ENCODE measurements at regions not wholly inside any gene's neighbourhood (a gene's known extent, or its start where the extent isn't known, plus 50 kb on each side); places are given as distances from the start of the nearest gene placed in this dataset.

DNA sequence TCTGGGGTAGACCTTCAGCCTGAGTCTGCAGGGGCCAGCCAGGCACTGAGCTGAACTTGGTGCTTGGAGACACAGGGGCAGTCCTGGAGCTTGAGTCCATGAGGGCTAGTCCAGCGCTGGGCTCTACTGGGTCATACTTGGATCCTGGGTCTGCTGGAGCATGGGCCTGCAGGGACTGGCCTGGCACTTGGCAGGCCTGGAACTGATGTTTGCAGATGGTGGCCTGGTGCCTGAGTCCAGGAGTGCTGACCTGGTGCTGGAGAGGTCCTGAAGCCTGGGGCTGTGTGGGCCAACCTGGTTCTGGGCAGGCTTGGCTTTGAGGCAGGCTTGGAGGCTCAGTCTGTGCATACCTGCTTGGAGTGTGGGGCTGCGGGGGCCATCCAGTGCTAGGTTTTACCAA is 143.4 kb upstream of the DSCAM start:
- no peak for DNase-seq

DNA sequence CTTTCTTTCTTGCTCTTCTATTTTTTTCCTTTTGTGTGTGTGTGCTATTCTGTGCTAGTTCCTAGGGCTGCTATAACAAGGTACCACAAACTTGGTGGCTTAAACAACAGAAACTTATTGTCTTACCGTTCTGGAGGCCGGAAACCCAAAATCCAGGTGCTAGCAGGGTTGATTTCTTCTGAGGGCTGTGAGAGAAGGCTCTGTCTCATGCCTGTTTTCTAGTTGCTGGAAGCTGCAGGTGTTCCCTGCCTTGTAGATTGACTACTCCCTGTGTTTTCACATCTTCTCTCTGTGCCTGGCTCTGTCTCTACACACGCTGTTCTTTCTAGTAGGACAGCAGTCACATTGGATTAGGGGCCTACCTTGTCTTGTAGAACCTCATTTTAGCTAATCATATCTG is 150.9 kb upstream of the DSCAM start:
- no peak for DNase-seq

DNA sequence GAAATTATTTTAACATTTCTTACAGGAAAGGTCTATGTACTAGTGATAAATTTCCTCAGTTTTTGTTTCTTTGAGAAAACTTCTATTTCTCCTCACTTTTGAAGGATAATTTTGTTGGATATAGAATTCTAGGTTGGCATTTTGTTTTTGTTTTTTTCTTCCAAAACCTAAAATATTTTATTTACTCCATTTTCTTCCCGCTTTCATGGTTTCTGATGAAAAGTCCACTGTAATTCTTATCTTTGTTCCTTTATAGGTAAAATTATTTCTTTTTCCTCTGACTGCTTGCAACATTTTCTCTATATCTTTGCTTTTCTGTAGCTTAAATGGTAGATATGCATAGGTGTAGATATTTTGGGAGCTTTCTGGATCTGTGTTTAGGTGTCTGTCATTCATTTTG is 153.9 kb upstream of the DSCAM start:
- no peak for DNase-seq

DNA sequence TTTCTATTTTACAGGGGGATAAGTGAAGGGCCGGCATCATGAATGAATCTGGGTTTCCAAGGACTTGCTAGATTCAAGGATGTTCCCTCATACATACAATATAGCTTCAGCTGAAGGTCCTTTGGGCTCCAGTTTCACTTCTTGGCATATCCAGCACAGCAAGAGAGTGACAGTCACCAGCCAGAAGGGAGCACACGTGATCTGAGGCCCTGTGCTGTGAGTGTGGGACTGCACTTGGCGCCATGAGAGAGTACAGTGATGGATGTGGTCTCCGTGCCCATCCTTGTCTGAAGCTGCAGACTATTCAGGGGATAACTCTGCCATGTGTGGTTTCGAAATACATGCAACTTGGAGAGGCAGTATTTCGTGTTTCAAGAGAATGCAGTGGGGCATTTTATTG is 159.7 kb upstream of the DSCAM start:
- DNase-seq: no peak

- no peak for DNase-seq
Measured at GRCh38 chr21:41008351-41008750, 159.6 kb upstream of the BACE2 start.

DNA sequence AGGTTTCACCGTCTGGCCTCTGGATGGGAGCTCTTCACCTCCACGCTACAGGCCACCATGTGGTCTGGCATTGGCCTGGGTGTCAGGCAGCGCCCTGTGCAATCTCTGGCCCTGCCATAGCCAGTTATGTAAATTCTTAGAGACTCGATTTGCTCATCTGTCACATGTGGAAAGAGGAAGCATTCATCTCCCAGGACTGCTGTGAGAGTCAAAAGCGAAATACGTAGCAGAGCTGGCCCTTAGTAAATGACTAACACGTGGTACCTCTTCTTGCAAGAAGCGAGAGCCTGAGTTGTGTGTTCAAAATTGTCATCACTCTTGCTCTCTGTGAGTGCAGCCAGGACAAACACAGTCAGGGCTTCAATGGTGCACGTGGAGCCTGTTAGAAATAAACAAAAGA is 159.0 kb upstream of the BACE2 start:
- DNase-seq: no peak

DNA sequence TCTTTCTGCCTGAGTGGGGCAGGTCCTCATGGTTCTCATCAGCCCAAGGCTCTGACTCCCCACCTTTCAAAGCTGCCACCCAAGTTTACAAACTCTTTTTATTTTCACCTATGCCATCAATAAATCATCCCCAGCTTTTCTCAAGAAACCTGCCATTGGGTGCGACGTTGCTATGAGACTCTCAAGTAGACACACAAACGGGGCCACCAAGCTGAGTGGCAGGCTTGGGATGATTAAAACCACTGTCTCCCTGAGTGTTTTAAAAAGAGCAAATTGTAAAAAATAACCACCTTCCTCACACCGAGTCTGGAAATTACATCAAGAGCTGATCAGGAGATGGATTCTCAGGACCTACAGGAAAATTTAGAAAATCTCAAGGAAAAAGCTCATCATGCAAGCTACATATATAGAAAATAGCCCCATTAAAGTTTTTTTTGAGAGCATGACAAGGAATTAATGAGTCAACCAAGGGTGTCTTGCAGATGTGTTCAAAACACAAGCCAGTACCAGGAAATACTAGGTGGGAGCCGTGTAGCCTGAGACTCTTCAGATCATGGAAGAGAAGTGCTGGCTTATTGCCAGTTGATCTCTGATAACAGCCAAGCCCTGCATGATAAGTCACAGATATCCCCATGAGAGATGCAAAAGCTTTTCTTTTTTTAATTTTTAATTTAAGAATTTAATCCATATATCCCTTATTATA is 158.4 kb upstream of the BACE2 start:
- DNase-seq: no peak

GRCh38 chr21:41010101-41010435 is 157.9 kb upstream of the BACE2 start:
- DNase-seq: no peak

- no peak for DNase-seq
Measured at GRCh38 chr21:41011098-41011731, 156.7 kb upstream of the BACE2 start.

GRCh38 chr21:41011951-41012366 is 156.0 kb upstream of the BACE2 start:
- no peak for DNase-seq

DNA sequence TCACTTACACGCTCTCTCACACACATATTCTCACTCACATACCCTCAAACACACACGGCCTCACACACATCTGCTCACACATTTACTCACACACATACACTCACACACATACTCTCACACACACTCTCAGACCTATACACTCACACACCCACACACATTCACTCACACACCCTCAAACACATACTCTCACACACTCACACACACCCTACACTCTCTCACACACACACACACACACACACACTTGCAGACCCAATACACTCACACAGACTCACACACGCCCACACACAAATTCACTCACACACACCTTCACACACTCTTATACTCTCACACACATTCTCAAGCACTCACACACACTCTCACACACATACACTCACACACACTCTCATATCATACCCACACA is 155.5 kb upstream of the BACE2 start:
- no peak for DNase-seq

- no peak for DNase-seq
Measured at GRCh38 chr21:41016472-41016871, 151.5 kb upstream of the BACE2 start.

DNA sequence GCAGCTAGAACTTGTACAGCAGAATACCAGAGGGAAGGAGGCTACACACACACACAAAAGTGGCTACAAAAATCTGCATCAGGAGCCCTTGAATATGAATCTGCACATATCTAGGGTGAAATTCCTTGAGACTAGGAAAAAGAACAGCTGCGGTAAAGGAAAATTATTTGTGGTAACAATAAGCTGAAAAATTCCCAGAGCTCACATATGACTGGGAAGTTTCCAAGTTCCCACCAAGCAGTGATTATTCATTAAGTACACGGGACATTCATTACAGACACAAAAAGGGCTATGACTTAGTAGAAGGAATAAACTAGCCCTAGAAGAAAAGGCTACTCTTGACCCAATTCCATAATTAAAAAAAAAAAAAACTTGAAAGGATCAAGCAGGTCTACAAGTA is 149.5 kb upstream of the BACE2 start:
- no peak for DNase-seq

DNA sequence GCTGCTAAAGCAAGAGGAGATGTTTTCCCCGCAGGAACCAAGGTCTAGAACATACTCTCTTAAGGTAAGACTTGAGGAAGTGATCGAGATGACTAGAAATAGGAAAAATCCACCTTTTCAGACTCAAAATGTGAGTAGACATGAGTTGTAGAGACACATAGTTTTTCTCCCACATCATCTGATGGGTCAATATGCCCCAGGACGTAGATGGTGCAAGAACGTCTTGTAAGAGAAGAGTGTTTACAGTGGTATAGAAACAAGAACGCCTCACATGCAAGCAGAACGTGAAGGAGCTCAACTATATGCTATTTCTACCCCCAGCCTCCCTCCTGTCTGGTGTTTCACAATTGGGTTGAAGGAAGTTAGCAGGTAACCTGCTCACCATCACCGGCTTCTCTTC is 144.0 kb upstream of the BACE2 start:
- DNase-seq: no peak

DNA sequence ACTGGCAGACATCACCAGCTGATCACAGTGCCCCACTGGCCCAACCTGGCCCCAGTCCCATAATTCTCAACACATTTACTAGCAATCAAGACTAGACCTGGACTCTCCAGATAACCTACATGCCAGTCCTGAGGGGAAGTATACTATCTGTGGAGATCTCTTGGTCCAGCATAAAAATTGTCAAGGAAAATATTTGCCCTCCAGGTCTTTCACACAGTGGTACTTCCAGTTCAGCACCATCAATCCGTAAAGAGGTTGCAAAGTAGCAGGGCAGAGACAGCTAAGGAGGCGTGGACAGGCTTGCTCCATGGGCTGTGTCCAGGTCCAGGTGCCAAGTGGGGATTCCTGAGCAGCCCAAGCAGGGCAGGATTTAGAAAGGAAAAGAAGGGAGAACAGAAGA is 143.6 kb upstream of the BACE2 start:
- no peak for DNase-seq

- no peak for DNase-seq
Measured at GRCh38 chr21:41024746-41025254, 143.2 kb upstream of the BACE2 start.

DNA sequence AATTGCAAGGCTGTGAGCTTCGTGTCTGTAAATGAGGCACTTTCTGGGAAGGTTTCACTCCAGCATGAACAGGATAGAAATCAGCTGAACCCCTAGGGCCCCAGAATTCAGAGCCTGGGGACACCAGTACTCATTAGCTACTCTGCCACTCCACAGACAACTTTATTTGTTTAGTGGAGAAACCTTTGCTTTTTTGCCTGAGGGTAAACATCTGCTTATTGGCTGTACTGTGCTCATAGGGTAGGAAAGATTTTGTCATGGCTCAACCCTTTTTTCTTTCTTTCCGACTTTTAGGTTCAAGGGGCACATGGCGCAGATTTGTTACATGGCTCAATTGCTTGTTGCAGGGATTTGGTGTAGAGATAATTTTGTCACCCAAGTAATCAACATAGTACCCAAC is 138.4 kb upstream of the BACE2 start:
- no peak for DNase-seq

DNA sequence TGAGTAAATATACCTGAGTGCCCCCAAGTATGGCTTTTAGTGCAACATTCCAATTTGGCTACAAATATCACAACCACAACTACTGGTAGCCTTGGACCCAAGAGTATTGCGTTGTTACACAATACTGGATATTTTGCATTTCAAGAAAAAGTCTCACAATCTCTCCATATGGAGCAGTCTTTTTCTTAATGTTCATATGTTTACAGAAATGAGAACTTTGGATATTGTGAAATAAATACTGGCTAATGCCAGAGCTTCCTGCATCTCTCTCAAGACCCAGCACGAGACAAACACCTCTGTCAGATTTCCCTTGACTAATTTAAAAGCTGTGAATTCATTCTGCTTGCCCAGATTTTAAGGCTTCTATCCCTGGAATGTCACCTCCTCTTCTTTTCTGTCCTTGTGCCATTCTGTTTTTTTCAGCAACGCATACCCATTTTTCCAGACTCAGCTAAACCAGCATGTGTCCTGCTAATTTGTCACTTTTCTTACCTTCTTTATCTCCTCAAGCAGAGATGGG is 136.2 kb upstream of the BACE2 start:
- DNase-seq: no peak

GRCh38 chr21:41032541-41032940 is 135.4 kb upstream of the BACE2 start:
- no peak for DNase-seq

- no peak for DNase-seq
Measured at GRCh38 chr21:41037212-41037611, 130.7 kb upstream of the BACE2 start.

GRCh38 chr21:41037936-41038335 is 130.0 kb upstream of the BACE2 start:
- DNase-seq: no peak

- no peak for DNase-seq
Measured at GRCh38 chr21:41043014-41043413, 124.9 kb upstream of the BACE2 start.

DNA sequence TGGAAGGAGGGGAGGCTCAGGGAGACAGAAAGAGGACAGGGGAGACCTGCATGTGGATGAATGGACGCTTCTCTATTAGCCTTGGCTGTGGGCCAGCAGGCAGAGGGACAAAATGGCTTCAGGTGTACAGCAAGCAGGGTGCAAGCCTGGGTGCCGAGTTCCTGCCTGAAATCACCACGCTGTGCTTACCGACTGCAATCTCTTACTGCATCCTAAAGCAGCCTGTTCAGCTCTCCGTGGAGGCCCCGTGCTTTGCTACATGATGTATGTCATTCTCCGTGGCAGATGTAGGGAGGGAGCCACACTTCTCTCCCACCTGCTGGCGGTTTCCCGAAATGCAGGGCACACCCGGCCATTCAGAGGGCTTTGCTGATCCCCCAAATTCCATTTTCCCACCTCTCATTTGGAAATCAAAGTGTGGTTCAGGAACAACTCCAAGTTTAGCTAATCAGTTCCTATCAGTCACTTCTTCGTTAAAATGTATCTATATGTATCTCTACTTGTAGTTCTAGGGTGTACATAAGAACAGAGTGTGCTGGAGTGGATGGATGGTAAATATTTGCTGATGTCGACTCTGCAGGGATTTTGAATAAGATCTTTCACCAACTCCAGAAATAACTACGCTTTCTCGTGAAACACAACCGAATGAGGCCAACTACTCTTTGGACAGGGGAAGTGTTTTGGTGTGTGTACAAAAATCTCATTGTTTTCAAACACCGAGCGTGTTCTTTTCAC is 122.3 kb upstream of the BACE2 start:
- DNase-seq: no peak

DNA sequence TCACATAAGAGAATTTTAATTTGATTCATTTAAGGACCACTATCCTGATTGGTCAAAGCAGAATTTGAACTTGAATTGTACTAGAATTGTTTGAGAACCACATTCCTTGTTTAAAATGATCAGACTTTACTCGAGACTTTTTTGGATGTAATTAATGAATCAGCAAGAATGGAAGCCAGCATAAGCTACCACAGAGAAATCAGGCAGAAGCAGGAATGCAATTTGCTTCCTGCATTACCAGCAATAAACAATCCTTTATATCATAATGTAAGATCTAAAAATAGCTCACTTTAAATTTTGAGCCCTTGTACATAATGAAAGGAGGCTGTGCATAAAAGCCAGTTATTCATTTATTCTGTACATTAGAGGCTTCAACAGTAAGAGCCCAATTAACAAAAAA is 119.8 kb upstream of the BACE2 start:
- DNase-seq: no peak

Data from islet precursor cell (in vitro differentiated cells).